Hepatocyte (in vitro differentiated cells): ENCODE measurements at regions not wholly inside any gene's neighbourhood (a gene's known extent, or its start where the extent isn't known, plus 50 kb on each side); places are given as distances from the start of the nearest gene placed in this dataset.

Experiments
- DNase-seq: peaks from one replicate; pipeline ENCODE4 v3.0.0-alpha.2; 2016; ENCODE audit warnings: low spot score
- H2AFZ ChIP-seq: fragments of 200-600 bp; sonication (generic); 2 replicates; pipeline ENCODE4 v1.6.0; 2016; ENCODE audit warnings: antibody characterized with exemption, mild to moderate bottlenecking
- H3K27ac ChIP-seq: fragments of 200-600 bp; sonication (generic); 2 replicates; pipeline ENCODE4 v1.5.1; 2016; ENCODE audit warnings: mild to moderate bottlenecking
- H3K27me3 ChIP-seq: fragments of 200-600 bp; sonication (generic); 2 replicates; pipeline ENCODE4 v1.6.1; 2016
- H3K36me3 ChIP-seq: fragments of 200-600 bp; sonication (generic); replicated peaks from 2 replicates; pipeline ENCODE4 v1.5.1; 2016; ENCODE audit warnings: low read depth; ENCODE audit not compliant: insufficient read depth
- H3K4me1 ChIP-seq: fragments of 200-600 bp; sonication (generic); 2 replicates; pipeline ENCODE4 v1.5.1; 2016; ENCODE audit warnings: mild to moderate bottlenecking, moderate library complexity; ENCODE audit not compliant: insufficient read depth
- H3K4me2 ChIP-seq: fragments of 200-600 bp; sonication (generic); 2 replicates; pipeline ENCODE4 v1.6.0; 2016
- H3K4me3 ChIP-seq: fragments of 200-600 bp; sonication (generic); 2 replicates; pipeline ENCODE4 v1.5.1; 2016; ENCODE audit warnings: mild to moderate bottlenecking
- H3K79me2 ChIP-seq: fragments of 200-600 bp; sonication (generic); 2 replicates; pipeline ENCODE4 v1.6.0; 2017; ENCODE audit warnings: mild to moderate bottlenecking
- H3K9me2 ChIP-seq: fragments of 200-600 bp; sonication (generic); replicated peaks from 2 replicates; pipeline ENCODE4 v1.6.0; 2017; ENCODE audit warnings: mild to moderate bottlenecking; ENCODE audit not compliant: insufficient read depth
- H3K9me3 ChIP-seq: fragments of 200-600 bp; sonication (generic); 2 replicates; pipeline ENCODE4 v1.5.1; 2016; ENCODE audit warnings: low read depth, mild to moderate bottlenecking
- H4K20me1 ChIP-seq: fragments of 200-600 bp; sonication (generic); 2 replicates; pipeline ENCODE4 v1.6.0; 2016; ENCODE audit warnings: mild to moderate bottlenecking; ENCODE audit not compliant: insufficient read depth, poor library complexity, severe bottlenecking
- CTCF ChIP-seq: fragments of 200-600 bp; sonication (generic); IDR thresholded peaks from 2 replicates; pipeline ENCODE4 v1.5.1; 2016; ENCODE audit warnings: antibody characterized with exemption, mild to moderate bottlenecking; ENCODE audit not compliant: poor library complexity
- EZH2 ChIP-seq: fragments of 200-600 bp; sonication (generic); IDR thresholded peaks from 2 replicates; pipeline ENCODE4 v1.6.1; 2016; ENCODE audit warnings: antibody characterized with exemption, mild to moderate bottlenecking, borderline replicate concordance
- EZH2phosphoT487 ChIP-seq: fragments of 200-600 bp; sonication (generic); IDR thresholded peaks from one replicate; pipeline ENCODE4 v1.6.1; 2018; ENCODE audit warnings: antibody characterized with exemption, mild to moderate bottlenecking, low read depth, moderate library complexity; ENCODE audit not compliant: unreplicated experiment, severe bottlenecking
- WGBS: methylation state at CpG from one replicate; pipeline ENCODE4 v1.1.6; 2016; ENCODE audit warnings: low lambda C conversion rate; ENCODE audit errors: missing lambda C conversion rate; 5-methylcytosine and 5-hydroxymethylcytosine counted together

GRCh38 chr7:93030605-93031225 is 87.1 kb downstream of the SAMD9 start:
- Histone ChIP-seq H3K27ac (no peak overlapping the region), H3K9me3 (no peaks in the 10 kb centered on the region), H3K4me2 (no peak overlapping the region), H4K20me1 (no peaks in the 10 kb centered on the region), H3K79me2 (no peaks in the 10 kb centered on the region), H3K27me3 (no peaks in the 10 kb centered on the region), H3K4me3 (no peak overlapping the region), H3K9me2 (no peaks in the 10 kb centered on the region), H2AFZ (no peak overlapping the region), H3K4me1 (no peaks in the 10 kb centered on the region), H3K36me3 (no peaks in the 10 kb centered on the region)
- TF ChIP-seq EZH2: no peak
- TF ChIP-seq EZH2phosphoT487: no peak
- TF ChIP-seq CTCF: no peak
- DNase-seq: no peak

GRCh38 chr7:93029056-93029455 is 88.7 kb downstream of the SAMD9 start:
- Histone ChIP-seq H3K4me3 (no peak overlapping the region), H4K20me1 (no peaks in the 10 kb centered on the region), H3K4me2 (no peak overlapping the region), H2AFZ (no peak overlapping the region), H3K27ac (no peak overlapping the region), H3K9me2 (no peaks in the 10 kb centered on the region), H3K27me3 (no peaks in the 10 kb centered on the region), H3K4me1 (no peaks in the 10 kb centered on the region), H3K79me2 (no peaks in the 10 kb centered on the region), H3K9me3 (no peaks in the 10 kb centered on the region), H3K36me3 (no peaks in the 10 kb centered on the region)
- TF ChIP-seq EZH2phosphoT487 (no peak), EZH2 (no peak), CTCF (no peak)
- WGBS: 90% methylated on average over 7 of the region's 7 CpGs
- no peak for DNase-seq

- Histone ChIP-seq H3K27me3 (no peaks in the 10 kb centered on the region), H3K9me3 (no peaks in the 10 kb centered on the region), H2AFZ (no peak overlapping the region), H3K4me1 (no peaks in the 10 kb centered on the region), H4K20me1 (no peaks in the 10 kb centered on the region), H3K79me2 (no peaks in the 10 kb centered on the region), H3K36me3 (no peaks in the 10 kb centered on the region), H3K4me3 (no peak overlapping the region), H3K4me2 (no peak overlapping the region), H3K9me2 (no peaks in the 10 kb centered on the region), H3K27ac (no peak overlapping the region)
- TF ChIP-seq EZH2 (no peak), CTCF (no peak), EZH2phosphoT487 (no peak)
- WGBS: 90% methylated on average over 3 of the region's 3 CpGs
- no peak for DNase-seq
These were observed 89.2 kb downstream of the SAMD9 start for GRCh38 chr7:93028610-93029009.

- Histone ChIP-seq H3K36me3 (no peaks in the 10 kb centered on the region), H3K9me3 (no peaks in the 10 kb centered on the region), H2AFZ (no peak overlapping the region), H3K4me2 (no peak overlapping the region), H3K4me3 (no peak overlapping the region), H3K27me3 (no peaks in the 10 kb centered on the region), H4K20me1 (no peaks in the 10 kb centered on the region), H3K9me2 (no peaks in the 10 kb centered on the region), H3K79me2 (no peaks in the 10 kb centered on the region), H3K4me1 (no peaks in the 10 kb centered on the region), H3K27ac (no peak overlapping the region)
- TF ChIP-seq EZH2: no peak
- TF ChIP-seq CTCF: no peak
- TF ChIP-seq EZH2phosphoT487: no peak
- no peak for DNase-seq
- WGBS: 64% methylated on average over 5 of the region's 5 CpGs
These were observed 90.7 kb downstream of the SAMD9 start for GRCh38 chr7:93027044-93027443.
